Upper lobe of right lung (tissue), 1 donor: ENCODE measurements at regions not wholly inside any gene's neighbourhood (a gene's known extent, or its start where the extent isn't known, plus 50 kb on each side); places are given as distances from the start of the nearest gene placed in this dataset.
"Not testable (repeated sequence)": the region's sequence is repeated elsewhere in the genome, so short reads cannot be mapped to it uniquely, and the experiment has no call there.

Experiments
- ATAC-seq: fragments of 200-7000 bp; cut with Tn5 transposase; one replicate; pipeline ENCODE4 v1.9.1; 2020; ENCODE audit warnings: mild to moderate bottlenecking, moderate library complexity
- DNase-seq: peaks from one replicate; pipeline ENCODE4 v3.0.0-alpha.2; 2020
- H3K27ac ChIP-seq: fragments of 200-600 bp; one replicate; pipeline ENCODE4 v1.8.0; 2022
- H3K27me3 ChIP-seq: fragments of 200-600 bp; one replicate; pipeline ENCODE4 v1.8.0; 2022; ENCODE audit warnings: mild to moderate bottlenecking
- H3K36me3 ChIP-seq: fragments of 200-600 bp; one replicate; pipeline ENCODE4 v1.8.0; 2022
- H3K4me1 ChIP-seq: fragments of 200-600 bp; one replicate; pipeline ENCODE4 v1.8.0; 2022
- H3K4me3 ChIP-seq: fragments of 200-600 bp; one replicate; pipeline ENCODE4 v1.8.0; 2022; ENCODE audit warnings: mild to moderate bottlenecking
- H3K9me3 ChIP-seq: fragments of 200-600 bp; one replicate; pipeline ENCODE4 v1.8.0; 2022
- CTCF ChIP-seq: fragments of 200-600 bp; IDR thresholded peaks from one replicate; pipeline ENCODE4 v1.8.0; 2022; ENCODE audit warnings: antibody characterized with exemption
- intact Hi-C: fragments of 100-400 bp; cut with DNase I; formaldehyde crosslinking; loops from one replicate; pipeline ENCODE4 v1.11.0; 2022
- donor health status: DM: no; HTN: yes; CAD: no; lungs with severe emphysema.

DNA sequence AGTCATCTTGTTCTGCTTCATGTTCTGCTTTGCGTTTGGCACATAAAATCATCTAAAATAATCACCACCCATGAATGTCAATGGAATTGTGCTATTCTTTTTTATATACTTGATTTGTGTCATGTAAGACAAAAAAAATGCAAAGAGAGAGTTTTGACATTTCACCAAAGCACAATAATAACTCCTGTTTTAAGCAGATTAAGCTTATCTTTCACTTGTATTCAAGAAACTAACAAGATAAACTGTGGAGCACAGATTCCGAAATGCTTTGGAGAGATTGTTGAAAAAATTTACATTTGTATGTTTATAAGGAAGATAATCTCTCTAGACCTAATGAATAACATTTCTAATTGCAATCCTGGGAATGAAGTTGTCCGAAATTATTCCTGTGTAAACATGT is 225.1 kb upstream of the ANXA10 start:
- DNase-seq (no peak), ATAC-seq (no peak)
- Histone ChIP-seq H3K9me3 (no peaks in the 10 kb centered on the region), H3K27ac (no peak overlapping the region), H3K4me3 (no peak overlapping the region), H3K4me1 (no peaks in the 10 kb centered on the region), H3K36me3 (no peaks in the 10 kb centered on the region), H3K27me3 (no peaks in the 10 kb centered on the region)
- intact Hi-C loops = no loop called here
- no peak for TF ChIP-seq CTCF

DNA sequence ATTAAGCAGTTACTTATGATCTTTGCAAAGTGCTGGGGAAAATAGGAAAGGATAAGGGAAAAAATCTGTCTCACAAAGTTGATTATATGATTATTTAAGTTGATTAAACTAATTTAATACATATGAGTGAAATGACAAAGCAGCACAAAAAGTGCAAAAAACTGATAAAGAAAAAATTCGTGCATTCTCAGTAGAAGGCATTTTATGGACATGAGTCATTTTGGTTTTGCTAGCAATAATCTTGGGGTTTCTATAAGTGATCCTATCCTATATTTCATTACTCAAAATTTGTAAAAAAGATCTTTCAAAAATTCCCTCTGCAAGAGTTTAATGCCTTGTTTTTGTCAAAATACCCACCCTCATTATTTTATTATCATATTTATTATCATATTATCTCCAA is 224.2 kb upstream of the ANXA10 start:
- intact Hi-C loops = no loop called here
- Histone ChIP-seq H3K27ac (no peak overlapping the region), H3K4me3 (no peak overlapping the region), H3K36me3 (no peaks in the 10 kb centered on the region), H3K4me1 (no peaks in the 10 kb centered on the region), H3K9me3 (no peaks in the 10 kb centered on the region), H3K27me3 (no peaks in the 10 kb centered on the region)
- no peak for DNase-seq
- no peak for ATAC-seq
- no peak for TF ChIP-seq CTCF

- H3K36me3 ChIP-seq = no peaks in the 10 kb centered on the region
- H3K27ac ChIP-seq = no peak overlapping the region
- DNase-seq (no peak), ATAC-seq (no peak)
- no peaks in the 10 kb centered on the region for H3K27me3 ChIP-seq
- no peaks in the 10 kb centered on the region for H3K9me3 ChIP-seq
- no peak for TF ChIP-seq CTCF
- H3K4me3 ChIP-seq = no peak overlapping the region
- intact Hi-C loops = no loop called here
- no peaks in the 10 kb centered on the region for H3K4me1 ChIP-seq
Observed at GRCh38 chr4:167873496-167873895, 218.8 kb upstream of the ANXA10 start.

DNA sequence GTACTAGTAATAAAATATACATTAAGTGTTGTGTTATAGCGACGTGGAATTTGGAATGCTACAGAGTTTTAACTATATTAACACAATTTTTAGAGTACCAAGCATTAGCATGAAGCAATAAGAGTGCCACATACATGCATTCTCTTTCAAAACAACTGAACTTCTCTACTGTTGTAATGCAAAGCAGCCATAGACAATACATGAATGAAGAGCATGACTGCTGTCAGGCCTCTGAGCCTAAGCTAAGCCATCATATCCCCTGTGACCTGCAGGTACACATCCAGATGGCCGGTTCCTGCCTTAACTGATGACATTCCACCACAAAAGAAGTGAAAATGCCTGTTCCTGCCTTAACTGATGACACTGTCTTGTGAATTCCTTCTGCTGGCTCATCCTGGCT is 216.2 kb upstream of the ANXA10 start:
- H3K27me3 ChIP-seq, H3K9me3 ChIP-seq, ATAC-seq, H3K36me3 ChIP-seq, H3K4me1 ChIP-seq, DNase-seq, H3K4me3 ChIP-seq, H3K27ac ChIP-seq, intact Hi-C loops: not testable (repeated sequence)

GRCh38 chr4:167877826-167878225 is 214.5 kb upstream of the ANXA10 start:
- H3K4me1 ChIP-seq, H3K27ac ChIP-seq, intact Hi-C loops, ATAC-seq, H3K36me3 ChIP-seq, H3K9me3 ChIP-seq, H3K27me3 ChIP-seq, H3K4me3 ChIP-seq, DNase-seq: not testable (repeated sequence)

GRCh38 chr4:167883266-167883665 is 209.1 kb upstream of the ANXA10 start:
- Histone ChIP-seq H3K36me3 (no peaks in the 10 kb centered on the region), H3K4me3 (no peak overlapping the region), H3K27me3 (no peaks in the 10 kb centered on the region), H3K4me1 (no peaks in the 10 kb centered on the region), H3K27ac (no peak overlapping the region), H3K9me3 (no peaks in the 10 kb centered on the region)
- ATAC-seq (no peak), DNase-seq (no peak)
- no peak for TF ChIP-seq CTCF
- intact Hi-C loops = no loop called here

DNA sequence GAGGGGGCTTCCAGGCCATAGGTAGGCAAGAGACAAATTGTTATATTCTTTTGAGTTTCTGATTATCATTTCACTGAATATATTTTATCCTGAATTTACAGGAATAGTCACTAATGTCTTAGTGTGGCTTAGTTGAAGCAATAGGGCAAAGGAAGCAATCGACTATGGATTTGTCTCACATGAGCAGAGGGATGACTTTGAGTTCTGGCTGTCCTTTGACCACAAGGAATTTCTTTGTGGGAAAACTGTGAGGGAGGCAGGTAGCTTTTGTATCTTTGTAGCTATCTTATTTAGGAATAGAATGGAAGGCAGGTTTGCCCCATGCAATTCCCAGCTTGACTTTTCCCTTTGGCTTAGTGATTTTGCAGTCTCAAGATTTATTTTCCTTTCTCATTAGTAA is 207.3 kb upstream of the ANXA10 start:
- intact Hi-C loops = no loop called here
- Histone ChIP-seq H3K4me1 (no peaks in the 10 kb centered on the region), H3K27ac (no peak overlapping the region), H3K4me3 (no peak overlapping the region), H3K36me3 (no peaks in the 10 kb centered on the region), H3K9me3 (no peaks in the 10 kb centered on the region), H3K27me3 (no peaks in the 10 kb centered on the region)
- TF ChIP-seq CTCF = no peak
- DNase-seq (no peak), ATAC-seq (no peak)
